GM18508 (cell line): ENCODE measurements at regions not wholly inside any gene's neighbourhood (a gene's known extent, or its start where the extent isn't known, plus 50 kb on each side); places are given as distances from the start of the nearest gene placed in this dataset.

Source experiments
- ATAC-seq: cut with Tn5 transposase; IDR thresholded peaks from one replicate; pipeline ENCODE4 v1.9.1; 2021; ENCODE audit warnings: moderate number of reproducible peaks; ENCODE audit not compliant: insufficient read depth, unreplicated experiment

GRCh38 chr2:156647377-156648010 lies 211.3 kb downstream of the GPD2 start:
- ATAC-seq, result no peak

GRCh38 chr2:156648522-156648921 lies 212.3 kb downstream of the GPD2 start:
- no peak for ATAC-seq

- no peak for ATAC-seq
Observed at GRCh38 chr2:156649596-156649995, 213.4 kb downstream of the GPD2 start.

GRCh38 chr2:156652691-156653090 lies 216.5 kb downstream of the GPD2 start:
- ATAC-seq, result no peak

GRCh38 chr2:156653675-156654074 lies 217.5 kb downstream of the GPD2 start:
- no peak for ATAC-seq

GRCh38 chr2:156657809-156658208 lies 221.6 kb downstream of the GPD2 start:
- no peak for ATAC-seq

GRCh38 chr2:156659694-156660093 lies 223.5 kb downstream of the GPD2 start:
- ATAC-seq, result no peak

GRCh38 chr2:156663757-156664409 lies 227.7 kb downstream of the GPD2 start:
- peak; percentile 96 for ATAC-seq

- no peak for ATAC-seq
Observed at GRCh38 chr2:156666130-156666785, 230.1 kb downstream of the GPD2 start.

- ATAC-seq, result no peak
Observed at GRCh38 chr2:156670104-156670503, 233.9 kb downstream of the GPD2 start.

GRCh38 chr2:156671706-156672361 lies 235.7 kb downstream of the GPD2 start:
- ATAC-seq, result no peak

- no peak for ATAC-seq
Observed at GRCh38 chr2:156672556-156673332, 236.6 kb downstream of the GPD2 start.

GRCh38 chr2:156673333-156673615 lies 237.1 kb downstream of the GPD2 start:
- ATAC-seq, result no peak

GRCh38 chr2:156673981-156674380 lies 237.8 kb downstream of the GPD2 start:
- no peak for ATAC-seq

- no peak for ATAC-seq
Observed at GRCh38 chr2:156675896-156676295, 239.7 kb downstream of the GPD2 start.

GRCh38 chr2:156679820-156680219 lies 243.6 kb downstream of the GPD2 start:
- ATAC-seq, result no peak

- no peak for ATAC-seq
Observed at GRCh38 chr2:156680266-156680665, 244.1 kb downstream of the GPD2 start.

GRCh38 chr2:156687126-156687525 lies 250.9 kb downstream of the GPD2 start:
- no peak for ATAC-seq

- no peak for ATAC-seq
Observed at GRCh38 chr2:156687715-156688114, 251.5 kb downstream of the GPD2 start.

GRCh38 chr2:156689939-156690338 lies 253.8 kb downstream of the GPD2 start:
- ATAC-seq, result no peak

- no peak for ATAC-seq
Observed at GRCh38 chr2:156691014-156691413, 254.8 kb downstream of the GPD2 start.
